Mesendoderm (in vitro differentiated cells): ENCODE measurements at regions not wholly inside any gene's neighbourhood (a gene's known extent, or its start where the extent isn't known, plus 50 kb on each side); places are given as distances from the start of the nearest gene placed in this dataset. TPM values are rescaled to one million over a fixed set of nuclear protein-coding genes. Genes with fewer than 3 reads are reported as not detected.

Experiments used
- small RNA-seq: library from polyadenylated mRNA; stranded (forward); fragments of <200 nt; extraction: miRNeasy Mini kit (QIAGEN cat#:217004); gene quantifications from one replicate; pipeline ENCODE3, GENCODE V24; 2013; ENCODE audit not compliant: insufficient read depth

Small RNA genes in the stretch of these regions (small RNA-seq; reads per million reads assigned to genes)
- not detected for gene RNU6-119P
